Erythroblast (primary cell): ENCODE measurements at regions not wholly inside any gene's neighbourhood (a gene's known extent, or its start where the extent isn't known, plus 50 kb on each side); places are given as distances from the start of the nearest gene placed in this dataset.

Experiments used
- GATA1 ChIP-seq: IDR thresholded peaks from 2 replicates; pipeline ENCODE4 v1.6.1; 2011; ENCODE audit warnings: low read depth, mild to moderate bottlenecking, control low read depth, low read length, moderate library complexity
- POLR2A ChIP-seq: IDR thresholded peaks from 2 replicates; pipeline ENCODE4 v1.6.1; 2011; ENCODE audit warnings: mild to moderate bottlenecking, low read length

DNA sequence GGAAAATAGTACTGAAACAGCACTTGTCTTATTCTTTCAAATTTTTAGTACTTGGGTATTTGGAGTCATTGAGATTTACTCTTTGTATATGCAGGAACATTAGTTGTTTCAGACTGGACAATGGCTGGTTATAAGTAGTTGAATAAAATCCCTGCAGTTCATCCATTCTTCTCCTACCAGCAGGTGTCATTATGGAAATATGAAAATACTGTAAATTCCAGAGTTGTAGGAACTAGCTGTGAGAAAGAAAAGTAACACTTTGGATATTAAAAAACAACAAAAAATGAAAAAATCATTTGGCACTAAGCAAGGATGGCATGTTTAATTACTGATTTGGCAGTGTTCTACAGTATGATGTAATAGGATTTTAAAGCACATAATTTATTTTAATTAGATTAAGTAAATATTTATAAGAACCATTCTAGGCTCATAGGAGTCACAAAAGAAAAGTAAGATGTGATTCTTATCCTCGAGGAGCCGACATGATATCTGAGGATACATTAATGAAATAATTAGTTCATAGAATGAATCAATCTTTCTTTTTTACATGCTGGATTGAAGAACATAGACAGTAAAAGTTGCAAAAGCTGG, 155.3 kb downstream of the KCNRG start:
- TF ChIP-seq POLR2A (no peak), GATA1 (no peak)
